ENCODE measurements at regions not wholly inside any gene's neighbourhood (a gene's known extent, or its start where the extent isn't known, plus 50 kb on each side); places are given as distances from the start of the nearest gene placed in this dataset.

- Histone ChIP-seq H3K9me3 (ENCODE audit: control insufficient read depth, insufficient read depth, low read depth, low read length) (no peaks in the 10 kb centered on the region), H3K27me3 (ENCODE audit: control insufficient read depth, insufficient read depth, low read length) (no peaks in the 10 kb centered on the region), H3K4me3 (ENCODE audit: low read depth in 2 of 2, low read length in 2 of 2) (no peak overlapping the region), H3K36me3 (ENCODE audit: control insufficient read depth, insufficient read depth, low read length) (no peaks in the 10 kb centered on the region), H3K27ac (ENCODE audit: low read length) (no peak overlapping the region), H3K4me1 (ENCODE audit: control insufficient read depth, insufficient read depth, low read length) (no peaks in the 10 kb centered on the region)
- intact Hi-C loops (cut with micrococcal nuclease; ENCODE audit: unreplicated experiment) (no loop called here), in situ Hi-C loops (cut with HindIII; ENCODE audit: low pct_unique_long_range_greater_than_20kb, low sequenced_read_pairs) (no loop called here)
- TF ChIP-seq REST (IDR thresholded peaks at IDR 0.05; ENCODE audit: insufficient read depth in 1 of 2, low read depth in 2 of 2, low read length in 1 of 2) (no peak), TCF7L2 (IDR thresholded peaks at IDR 0.05; ENCODE audit: low read depth, low read length) (no peak), SIN3A (IDR thresholded peaks at IDR 0.05; ENCODE audit: borderline replicate concordance, insufficient read depth, low read depth, low read length) (no peak), POLR2AphosphoS5 (IDR thresholded peaks at IDR 0.05; ENCODE audit: low read depth, low read length) (no peak), CTCF (IDR thresholded peaks at IDR 0.05) (no peak)
- POLR2A ChIA-PET = no interaction called here
- BruUV-seq (replicated peaks) = no TSS peak
- ATAC-seq (no peak), DNase-seq (ENCODE audit: low read depth, low spot score) (no peak)
- CTCF ChIA-PET = no interaction called here
Observed at GRCh38 chr4:28092610-28093009, 1232.0 kb downstream of the STIM2 start.

- intact Hi-C loops (cut with micrococcal nuclease; ENCODE audit: unreplicated experiment) = no loop called here
- in situ Hi-C loops (cut with HindIII; ENCODE audit: low pct_unique_long_range_greater_than_20kb, low sequenced_read_pairs) = no loop called here
- no peak for TF ChIP-seq CTCF (IDR thresholded peaks at IDR 0.05)
- no peak for TF ChIP-seq POLR2AphosphoS5 (IDR thresholded peaks at IDR 0.05; ENCODE audit: low read depth, low read length)
- no peak for TF ChIP-seq REST (IDR thresholded peaks at IDR 0.05; ENCODE audit: insufficient read depth in 1 of 2, low read depth in 2 of 2, low read length in 1 of 2)
- no peak for TF ChIP-seq TCF7L2 (IDR thresholded peaks at IDR 0.05; ENCODE audit: low read depth, low read length)
- no peak for TF ChIP-seq SIN3A (IDR thresholded peaks at IDR 0.05; ENCODE audit: borderline replicate concordance, insufficient read depth, low read depth, low read length)
- H3K36me3 ChIP-seq (ENCODE audit: control insufficient read depth, insufficient read depth, low read length) = no peaks in the 10 kb centered on the region
- no peaks in the 10 kb centered on the region for H3K9me3 ChIP-seq (ENCODE audit: control insufficient read depth, insufficient read depth, low read depth, low read length)
- POLR2A ChIA-PET = no interaction called here
- no TSS peak for BruUV-seq (replicated peaks)
- no peak for DNase-seq (ENCODE audit: low read depth, low spot score)
- CTCF ChIA-PET = no interaction called here
- no peak for ATAC-seq
- no peak overlapping the region for H3K4me3 ChIP-seq (ENCODE audit: low read depth in 2 of 2, low read length in 2 of 2)
- H3K27me3 ChIP-seq (ENCODE audit: control insufficient read depth, insufficient read depth, low read length) = no peaks in the 10 kb centered on the region
- no peaks in the 10 kb centered on the region for H3K4me1 ChIP-seq (ENCODE audit: control insufficient read depth, insufficient read depth, low read length)
- no peak overlapping the region for H3K27ac ChIP-seq (ENCODE audit: low read length)
Observed at GRCh38 chr4:28093071-28093470, 1232.4 kb downstream of the STIM2 start.

All from Panc1 (cell line).